Neural crest cell (in vitro differentiated cells): ENCODE measurements at regions not wholly inside any gene's neighbourhood (a gene's known extent, or its start where the extent isn't known, plus 50 kb on each side); places are given as distances from the start of the nearest gene placed in this dataset.

ENCODE experiments used
- DNase-seq: peaks from one replicate; pipeline ENCODE4 v3.0.0; 2021; ENCODE audit warnings: low read depth, mixed read lengths, low spot score
- H3K27ac Mint-ChIP-seq: one replicate; pipeline ENCODE4 v1.8.0; 2021; ENCODE audit warnings: mild to moderate bottlenecking, mixed read lengths; ENCODE audit not compliant: unreplicated experiment
- H3K27me3 Mint-ChIP-seq: 2 replicates; pipeline ENCODE4 v1.8.0; 2021; ENCODE audit warnings: low read depth, mild to moderate bottlenecking, mixed read lengths
- H3K36me3 Mint-ChIP-seq: 2 replicates; pipeline ENCODE4 v1.8.0; 2021; ENCODE audit warnings: low read depth, mild to moderate bottlenecking, mixed read lengths
- H3K4me1 Mint-ChIP-seq: 2 replicates; pipeline ENCODE4 v1.8.0; 2021; ENCODE audit warnings: mixed read lengths
- H3K4me3 Mint-ChIP-seq: one replicate; pipeline ENCODE4 v1.8.0; 2021; ENCODE audit warnings: mild to moderate bottlenecking, mixed read lengths
- H3K9me3 Mint-ChIP-seq: 2 replicates; pipeline ENCODE4 v1.8.0; 2021; ENCODE audit warnings: mixed read lengths
- CTCF ChIP-seq: fragments of 200-600 bp; sonication (generic); conservative IDR thresholded peaks from 2 replicates; pipeline ENCODE4 v1.5.0; 2021; ENCODE audit warnings: antibody characterized with exemption, mild to moderate bottlenecking

GRCh38 chr1:34316773-34317172 is 140.1 kb downstream of the C1orf94 start:
- Mint-ChIP-seq H3K27me3 (peaks cover 23% of the 10 kb centered on the region), H3K27ac (no peak overlapping the region), H3K4me3 (no peak overlapping the region), H3K4me1 (no peaks in the 10 kb centered on the region), H3K9me3 (peaks cover 8% of the 10 kb centered on the region), H3K36me3 (peaks cover 2% of the 10 kb centered on the region)
- no peak for TF ChIP-seq CTCF
- no peak for DNase-seq

- H3K27ac Mint-ChIP-seq, result no peak overlapping the region
- peaks cover 2% of the 10 kb centered on the region for H3K36me3 Mint-ChIP-seq
- peaks cover 15% of the 10 kb centered on the region for H3K27me3 Mint-ChIP-seq
- H3K9me3 Mint-ChIP-seq, result peaks cover 6% of the 10 kb centered on the region
- TF ChIP-seq CTCF, result no peak
- no peaks in the 10 kb centered on the region for H3K4me1 Mint-ChIP-seq
- no peak overlapping the region for H3K4me3 Mint-ChIP-seq
- DNase-seq, result no peak
These were observed 142.5 kb downstream of the C1orf94 start for GRCh38 chr1:34319218-34319617.

- H3K27ac Mint-ChIP-seq, result no peak overlapping the region
- peaks cover 6% of the 10 kb centered on the region for H3K9me3 Mint-ChIP-seq
- peaks cover 20% of the 10 kb centered on the region for H3K27me3 Mint-ChIP-seq
- H3K36me3 Mint-ChIP-seq, result peaks cover 2% of the 10 kb centered on the region
- no peak overlapping the region for H3K4me3 Mint-ChIP-seq
- DNase-seq, result no peak
- no peak for TF ChIP-seq CTCF
- no peaks in the 10 kb centered on the region for H3K4me1 Mint-ChIP-seq
These were observed 143.5 kb downstream of the C1orf94 start for GRCh38 chr1:34320053-34320669.

- TF ChIP-seq CTCF, result no peak
- Mint-ChIP-seq H3K27ac (no peak overlapping the region), H3K9me3 (no peaks in the 10 kb centered on the region), H3K4me1 (no peaks in the 10 kb centered on the region), H3K4me3 (no peak overlapping the region), H3K36me3 (no peaks in the 10 kb centered on the region), H3K27me3 (peaks cover 27% of the 10 kb centered on the region)
- DNase-seq, result no peak
These were observed 146.3 kb downstream of the C1orf94 start for GRCh38 chr1:34322969-34323368.

- H3K27ac Mint-ChIP-seq, result no peak overlapping the region
- peaks cover 26% of the 10 kb centered on the region for H3K27me3 Mint-ChIP-seq
- no peaks in the 10 kb centered on the region for H3K36me3 Mint-ChIP-seq
- no peak for TF ChIP-seq CTCF
- no peaks in the 10 kb centered on the region for H3K4me1 Mint-ChIP-seq
- DNase-seq, result no peak
- H3K4me3 Mint-ChIP-seq, result no peak overlapping the region
- no peaks in the 10 kb centered on the region for H3K9me3 Mint-ChIP-seq
These were observed 148.3 kb downstream of the C1orf94 start for GRCh38 chr1:34324879-34325440.
